HG02642 (cell line): ENCODE measurements at regions not wholly inside any gene's neighbourhood (a gene's known extent, or its start where the extent isn't known, plus 50 kb on each side); places are given as distances from the start of the nearest gene placed in this dataset.

ENCODE experiments used
- ATAC-seq: cut with Tn5 transposase; IDR thresholded peaks from one replicate; pipeline ENCODE4 v1.9.1; 2021; ENCODE audit warnings: mild to moderate bottlenecking; ENCODE audit not compliant: unreplicated experiment, poor library complexity

GRCh38 chr12:93099792-93100191 is 170.7 kb upstream of the EEA1 start:
- ATAC-seq: no peak

GRCh38 chr12:93100610-93101009 is 171.5 kb upstream of the EEA1 start:
- no peak for ATAC-seq

GRCh38 chr12:93101367-93101766 is 172.3 kb upstream of the EEA1 start:
- no peak for ATAC-seq

- ATAC-seq: no peak
Observed at GRCh38 chr12:93102312-93102711, 173.2 kb upstream of the EEA1 start.

- no peak for ATAC-seq
Observed at GRCh38 chr12:93102744-93103143, 173.6 kb upstream of the EEA1 start.

GRCh38 chr12:93103154-93103553 is 174.1 kb upstream of the EEA1 start:
- no peak for ATAC-seq

GRCh38 chr12:93104535-93104934 is 175.4 kb upstream of the EEA1 start:
- ATAC-seq: no peak

GRCh38 chr12:93106910-93107309 is 177.8 kb upstream of the EEA1 start:
- no peak for ATAC-seq

GRCh38 chr12:93107514-93108312 is 178.6 kb upstream of the EEA1 start:
- no peak for ATAC-seq

- no peak for ATAC-seq
Observed at GRCh38 chr12:93108985-93109384, 179.9 kb upstream of the EEA1 start.

- peak; percentile 57 for ATAC-seq
Observed at GRCh38 chr12:93109551-93110203, 180.6 kb upstream of the EEA1 start.

GRCh38 chr12:93111773-93112172 is 182.7 kb upstream of the EEA1 start:
- no peak for ATAC-seq

- no peak for ATAC-seq
Observed at GRCh38 chr12:93113317-93114006, 184.4 kb upstream of the EEA1 start.

GRCh38 chr12:93115198-93115601 is 186.1 kb upstream of the EEA1 start:
- no peak for ATAC-seq

GRCh38 chr12:93115646-93116045 is 186.6 kb upstream of the EEA1 start:
- no peak for ATAC-seq

GRCh38 chr12:93116632-93117031 is 187.5 kb upstream of the EEA1 start:
- ATAC-seq: no peak

- ATAC-seq: no peak
Observed at GRCh38 chr12:93121729-93122488, 192.8 kb upstream of the EEA1 start.

- no peak for ATAC-seq
Observed at GRCh38 chr12:93122569-93123091, 193.5 kb upstream of the EEA1 start.

- ATAC-seq: no peak
Observed at GRCh38 chr12:93125126-93125525, 196.0 kb upstream of the EEA1 start.

GRCh38 chr12:93126069-93126474 is 197.0 kb upstream of the EEA1 start:
- ATAC-seq: peak; percentile 42
